ENCODE measurements at regions not wholly inside any gene's neighbourhood (a gene's known extent, or its start where the extent isn't known, plus 50 kb on each side); places are given as distances from the start of the nearest gene placed in this dataset.
"Not testable (repeated sequence)": the region's sequence is repeated elsewhere in the genome, so short reads cannot be mapped to it uniquely, and the experiment has no call there.

- TF ChIP-seq EZH2 (IDR thresholded peaks at IDR 0.05; ENCODE audit: borderline replicate concordance, low read length); CTCF (conservative IDR thresholded peaks at IDR 0.05 in 1 of 2, IDR thresholded peaks at IDR 0.05 in 1 of 2; ENCODE audit: extremely low read depth in 1 of 2, insufficient read depth in 1 of 2, low read depth in 1 of 2, low read length in 2 of 2): not testable (repeated sequence)
Measured at GRCh38 chr10:130718744-130719447, 582.7 kb downstream of the GLRX3 start.
